H1 (cell line): ENCODE measurements at regions not wholly inside any gene's neighbourhood (a gene's known extent, or its start where the extent isn't known, plus 50 kb on each side); places are given as distances from the start of the nearest gene placed in this dataset.
"Not testable (repeated sequence)": the region's sequence is repeated elsewhere in the genome, so short reads cannot be mapped to it uniquely, and the experiment has no call there.

Source experiments
- CTCF ChIA-PET: fragments of 300-600 bp; sonication (Branson Sonifier 250); formaldehyde crosslinking; loops from one replicate; lab custom pipeline; 2021; ENCODE audit not compliant: partially characterized antibody; lab: Charles Lee
- POLR2A ChIA-PET: fragments of 300-600 bp; sonication (Branson Sonifier 250); formaldehyde crosslinking; loops from one replicate; lab custom pipeline; 2021; ENCODE audit warnings: inconsistent platforms; ENCODE audit not compliant: partially characterized antibody; lab: Charles Lee
- DNase-seq, 2 experiments: peaks; one replicate each; pipeline versions ENCODE4 v3.0.0 to v3.0.0-alpha.2; 2010 to 2022; ENCODE audit warnings: low spot score in 2 of 2, low read depth in 1 of 2, mixed read lengths in 1 of 2
- FAIRE-seq: peaks from 2 replicates; lab custom pipeline; 2011; peaks lifted over from hg19 to GRCh38; lab: Jason Lieb, UNC
- H2AFZ ChIP-seq: 2 replicates; pipeline ENCODE4 v1.8.1; 2012; ENCODE audit warnings: low read length, inconsistent platforms
- H2AK5ac ChIP-seq: 2 replicates; pipeline ENCODE4 v1.6.1; 2013; ENCODE audit warnings: low read depth, low read length
- H2BK120ac ChIP-seq: replicated peaks from 2 replicates; pipeline ENCODE3; 2013; ENCODE audit warnings: low read depth, low read length, inconsistent platforms
- H2BK12ac ChIP-seq: 2 replicates; pipeline ENCODE4 v1.6.1; 2013; ENCODE audit warnings: low read depth, low read length
- H2BK15ac ChIP-seq: 2 replicates; pipeline ENCODE4 v1.6.1; 2013; ENCODE audit warnings: low read length
- H2BK20ac ChIP-seq: 2 replicates; pipeline ENCODE4 v1.6.1; 2013; ENCODE audit warnings: low read length
- H2BK5ac ChIP-seq: 2 replicates; pipeline ENCODE4 v1.6.1; 2013; ENCODE audit warnings: low read depth, low read length
- H3K14ac ChIP-seq: 2 replicates; pipeline ENCODE4 v1.6.1; 2013; ENCODE audit warnings: inconsistent platforms; ENCODE audit not compliant: insufficient read length
- H3K18ac ChIP-seq: 2 replicates; pipeline ENCODE4 v1.6.1; 2013; ENCODE audit warnings: low read length; ENCODE audit errors: extremely low read depth
- H3K23ac ChIP-seq: 2 replicates; pipeline ENCODE4 v1.6.1; 2013; ENCODE audit warnings: inconsistent platforms; ENCODE audit not compliant: insufficient read length
- H3K23me2 ChIP-seq: 2 replicates; pipeline ENCODE4 v1.6.1; 2013; ENCODE audit warnings: low read depth, low read length
- H3K27ac ChIP-seq: 2 replicates; pipeline ENCODE4 v1.6.1; 2011; ENCODE audit warnings: low read depth, low read length, inconsistent platforms
- H3K27me3 ChIP-seq, 4 experiments: replicated peaks in 1 of 4; 1 replicate in 1 of 4; 2 replicates in 3 of 4; pipeline versions ENCODE4 v1.6.1 to v1.8.1; 2011 to 2013; ENCODE audit warnings: low read length in 3 of 4, mild to moderate bottlenecking in 3 of 4, inconsistent platforms in 2 of 4, mixed read lengths in 2 of 4, moderate library complexity in 1 of 4; ENCODE audit not compliant: control insufficient read depth in 3 of 4, insufficient read depth in 3 of 4; ENCODE audit errors: extremely low read depth in 1 of 4
- H3K36me3 ChIP-seq, 4 experiments: 2 replicates each; pipeline versions ENCODE4 v1.6.1 to v1.8.1; 2011 to 2013; ENCODE audit warnings: mild to moderate bottlenecking in 4 of 4, low read length in 3 of 4, moderate library complexity in 2 of 4, control low read depth in 1 of 4, inconsistent platforms in 1 of 4; ENCODE audit not compliant: insufficient read depth in 4 of 4, control insufficient read depth in 2 of 4
- H3K4ac ChIP-seq: replicated peaks from 2 replicates; pipeline ENCODE3; 2013; ENCODE audit warnings: low read length, low read depth, mixed read lengths, inconsistent platforms; ENCODE audit not compliant: insufficient read length
- H3K4me1 ChIP-seq, 4 experiments: replicated peaks in 1 of 4; 1 replicate in 1 of 4; 2 replicates in 3 of 4; pipeline versions ENCODE4 v1.6.1 to v1.8.1; 2011 to 2013; ENCODE audit warnings: low read length in 3 of 4, inconsistent platforms in 2 of 4, mixed read lengths in 1 of 4; ENCODE audit not compliant: insufficient read depth in 4 of 4, control insufficient read depth in 3 of 4
- H3K4me2 ChIP-seq, 2 experiments: 2 replicates each; pipeline versions ENCODE4 v1.6.1 to v1.8.1; 2011 to 2013; ENCODE audit warnings: low read depth in 2 of 2, low read length in 2 of 2, control low read depth in 1 of 2, inconsistent platforms in 1 of 2, mild to moderate bottlenecking in 1 of 2; ENCODE audit not compliant: insufficient read depth in 1 of 2
- H3K4me3 ChIP-seq, 4 experiments: fragments of 200-600, 300-600 bp in 1 of 4; sonication (generic), shearing (Covaris generic), sonication (Bioruptor Twin) in 1 of 4; 2 replicates each; pipeline versions ENCODE4 v1.5.1 to v1.8.1; 2011 to 2016; ENCODE audit warnings: low read length in 4 of 4, low read depth in 3 of 4, control low read depth in 2 of 4, inconsistent platforms in 2 of 4, mild to moderate bottlenecking in 2 of 4, mixed read lengths in 1 of 4, moderate library complexity in 1 of 4; ENCODE audit not compliant: insufficient read depth in 2 of 4; ENCODE audit errors: extremely low read depth in 1 of 4
- H3K56ac ChIP-seq: replicated peaks from 2 replicates; pipeline ENCODE3; 2013; ENCODE audit warnings: low read depth, mild to moderate bottlenecking, mixed read lengths, low read length, inconsistent platforms; ENCODE audit not compliant: insufficient read length
- H3K79me1 ChIP-seq: 2 replicates; pipeline ENCODE4 v1.6.1; 2013; ENCODE audit warnings: low read depth, low read length, control low read depth
- H3K79me2 ChIP-seq, 2 experiments: 2 replicates each; pipeline versions ENCODE4 v1.6.1 to v1.8.1; 2012 to 2013; ENCODE audit warnings: low read length in 2 of 2, mild to moderate bottlenecking in 2 of 2, inconsistent platforms in 1 of 2; ENCODE audit not compliant: insufficient read depth in 2 of 2, control insufficient read depth in 1 of 2
- H3K9ac ChIP-seq, 4 experiments: replicated peaks in 1 of 4; 1 replicate in 1 of 4; 2 replicates in 3 of 4; pipeline versions ENCODE4 v1.6.1 to v1.8.1; 2011 to 2013; ENCODE audit warnings: low read depth in 3 of 4, low read length in 3 of 4, control low read depth in 2 of 4, mild to moderate bottlenecking in 2 of 4, moderate library complexity in 2 of 4, inconsistent platforms in 1 of 4; ENCODE audit errors: extremely low read depth in 1 of 4
- H3K9me3 ChIP-seq, 2 experiments: 2 replicates each; pipeline versions ENCODE4 v1.6.1 to v1.8.1; 2012 to 2013; ENCODE audit warnings: mild to moderate bottlenecking in 2 of 2, moderate library complexity in 2 of 2, control low read depth in 1 of 2, inconsistent platforms in 1 of 2, low read depth in 1 of 2, low read length in 1 of 2, mixed read lengths in 1 of 2; ENCODE audit not compliant: insufficient read depth in 2 of 2
- H4K20me1 ChIP-seq, 2 experiments: replicated peaks in 1 of 2; 2 replicates each; pipeline versions ENCODE3 to v1.8.1; 2011 to 2013; ENCODE audit warnings: inconsistent platforms in 2 of 2, low read length in 2 of 2, mild to moderate bottlenecking in 1 of 2; ENCODE audit not compliant: insufficient read depth in 2 of 2, control insufficient read depth in 1 of 2
- H4K5ac ChIP-seq: 2 replicates; pipeline ENCODE4 v1.6.1; 2013; ENCODE audit warnings: low read length, low read depth, mixed read lengths, inconsistent platforms; ENCODE audit not compliant: insufficient read length
- H4K8ac ChIP-seq: 2 replicates; pipeline ENCODE4 v1.8.0; 2013; ENCODE audit warnings: mild to moderate bottlenecking, moderate library complexity, low read length, inconsistent platforms; ENCODE audit not compliant: insufficient read depth; ENCODE audit errors: extremely low read depth
- H4K91ac ChIP-seq: replicated peaks from 2 replicates; pipeline ENCODE3; 2013; ENCODE audit warnings: low read length, mixed read lengths, inconsistent platforms; ENCODE audit not compliant: insufficient read length
- WGBS, 2 experiments: shearing (Covaris generic) in 1 of 2; methylation state at CpG; one replicate each; pipeline versions ENCODE4 v1.1.6 to v1.1.7; 2013 to 2015; ENCODE audit warnings: low lambda C conversion rate in 2 of 2, mixed read lengths in 2 of 2, inconsistent platforms in 1 of 2, low coverage in 1 of 2, missing lambda C conversion rate in 1 of 2; ENCODE audit not compliant: insufficient replicate concordance in 2 of 2, insufficient coverage in 1 of 2, insufficient read length in 1 of 2; ENCODE audit errors: extremely low coverage in 1 of 2, missing lambda C conversion rate in 1 of 2; 5-methylcytosine and 5-hydroxymethylcytosine counted together

- H3K36me3 ChIP-seq, H3K14ac ChIP-seq, H4K5ac ChIP-seq, H3K27ac ChIP-seq, POLR2A ChIA-PET, H3K79me2 ChIP-seq, H3K4me3 ChIP-seq, H3K4ac ChIP-seq, H3K9ac ChIP-seq, H2AK5ac ChIP-seq, H4K91ac ChIP-seq, H2BK12ac ChIP-seq, H2BK120ac ChIP-seq, H3K18ac ChIP-seq, H3K4me2 ChIP-seq, H3K79me1 ChIP-seq, H2BK15ac ChIP-seq, H2BK20ac ChIP-seq, H3K4me1 ChIP-seq, FAIRE-seq, H2AFZ ChIP-seq, CTCF ChIA-PET, DNase-seq, H2BK5ac ChIP-seq, H3K23ac ChIP-seq, H4K8ac ChIP-seq, H4K20me1 ChIP-seq, H3K27me3 ChIP-seq, H3K56ac ChIP-seq: not testable (repeated sequence)
- H3K9me3 ChIP-seq, result peaks cover 0 to 71% of the 10 kb centered on the region in 2 experiments; a peak in 3 of 4 replicates
- peaks cover 56% of the 10 kb centered on the region for H3K23me2 ChIP-seq
- WGBS, 2 experiments, result 79 to 100% methylated on average over 3 to 4 of the region's 4 CpGs
Measured at GRCh38 chr2:89828416-89828815, 1136.9 kb downstream of the RPIA start.
